ENCODE measurements at regions not wholly inside any gene's neighbourhood (a gene's known extent, or its start where the extent isn't known, plus 50 kb on each side); places are given as distances from the start of the nearest gene placed in this dataset.
A peak's percentile ranks its signal among the peaks of the same experiment; 100 is the strongest.

DNA sequence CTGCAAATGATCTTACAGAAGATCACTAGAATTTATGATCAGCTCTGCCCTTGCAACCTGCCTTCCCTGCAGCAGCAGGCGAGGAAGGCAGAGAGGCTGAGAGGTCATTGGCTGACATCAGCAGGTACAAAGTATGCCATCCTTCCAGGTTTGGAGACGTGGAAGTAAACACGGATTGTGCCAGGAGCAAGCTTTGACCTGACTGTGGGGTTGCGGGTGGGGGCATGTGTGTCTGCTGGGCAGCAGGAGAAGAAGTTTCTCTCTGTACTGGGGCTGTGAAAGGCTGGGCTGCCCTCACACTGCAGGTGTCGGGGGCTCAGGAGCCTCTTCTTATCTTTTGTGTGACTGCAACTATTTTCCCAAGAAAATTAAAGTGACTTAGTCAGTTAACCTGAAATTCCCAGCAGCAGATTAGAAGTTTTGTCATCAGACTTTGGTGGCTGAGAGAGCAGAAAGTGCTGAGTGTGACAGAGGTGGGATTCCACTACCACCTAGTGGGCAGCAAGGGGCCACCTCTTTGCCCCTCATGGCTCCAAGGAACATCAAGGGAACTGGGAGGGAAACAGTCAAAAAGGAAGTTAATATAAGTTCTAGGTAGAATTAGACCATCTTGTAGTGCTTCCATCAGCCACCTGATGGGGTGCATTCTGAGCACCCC, 565.9 kb downstream of the ETS1 start:
- H3K4me1 Mint-ChIP-seq (ENCODE audit: low read depth), result peaks cover 60% of the 10 kb centered on the region
- H3K27me3 Mint-ChIP-seq (ENCODE audit: insufficient read depth), result peaks cover 1% of the 10 kb centered on the region; the same call in 1 of the 2 replicates
- peak; percentile 14 for DNase-seq
- peak overlapping the region; percentile 50 for H3K27ac Mint-ChIP-seq
- TF ChIP-seq CTCF (IDR thresholded peaks at IDR 0.05), result peak; percentile 73
- no peak overlapping the region for H3K4me3 Mint-ChIP-seq
- H3K9me3 Mint-ChIP-seq, result no peaks in the 10 kb centered on the region
- no peaks in the 10 kb centered on the region for H3K36me3 Mint-ChIP-seq (ENCODE audit: low read depth)

DNA sequence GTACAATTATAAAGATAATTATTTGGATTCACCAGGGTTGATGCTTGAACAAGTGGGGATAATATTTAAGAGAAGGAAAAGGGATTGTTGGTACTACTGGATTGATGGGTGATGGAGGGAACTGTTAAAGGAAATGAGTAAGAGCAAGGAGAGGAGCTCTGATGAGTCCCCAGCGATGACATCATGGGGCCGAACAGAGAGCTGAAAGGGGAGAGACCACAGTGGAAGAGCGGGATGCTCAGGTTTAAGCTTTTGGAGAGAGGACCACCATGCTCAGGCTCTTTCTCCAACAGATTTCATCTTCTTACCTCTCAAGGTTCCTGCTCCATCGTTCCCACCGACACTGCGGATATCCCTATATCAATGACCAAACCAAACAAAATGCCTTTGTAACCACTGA, 568.7 kb downstream of the ETS1 start:
- DNase-seq, result no peak
- no peak for TF ChIP-seq CTCF (IDR thresholded peaks at IDR 0.05)

GRCh38 chr11:128005562-128005961, 581.8 kb downstream of the ETS1 start:
- TF ChIP-seq CTCF (IDR thresholded peaks at IDR 0.05), result no peak
- no peaks in the 10 kb centered on the region for H3K4me1 Mint-ChIP-seq (ENCODE audit: low read depth)

More for the DNA sequence above, 568.7 kb downstream of the ETS1 start:
- Mint-ChIP-seq H3K36me3 (ENCODE audit: low read depth) (no peaks in the 10 kb centered on the region), H3K4me3 (no peak overlapping the region), H3K4me1 (ENCODE audit: low read depth) (peaks cover 40% of the 10 kb centered on the region), H3K27me3 (ENCODE audit: insufficient read depth) (peaks cover 1% of the 10 kb centered on the region; the same call in 1 of the 2 replicates), H3K9me3 (no peaks in the 10 kb centered on the region), H3K27ac (no peak overlapping the region)

DNA sequence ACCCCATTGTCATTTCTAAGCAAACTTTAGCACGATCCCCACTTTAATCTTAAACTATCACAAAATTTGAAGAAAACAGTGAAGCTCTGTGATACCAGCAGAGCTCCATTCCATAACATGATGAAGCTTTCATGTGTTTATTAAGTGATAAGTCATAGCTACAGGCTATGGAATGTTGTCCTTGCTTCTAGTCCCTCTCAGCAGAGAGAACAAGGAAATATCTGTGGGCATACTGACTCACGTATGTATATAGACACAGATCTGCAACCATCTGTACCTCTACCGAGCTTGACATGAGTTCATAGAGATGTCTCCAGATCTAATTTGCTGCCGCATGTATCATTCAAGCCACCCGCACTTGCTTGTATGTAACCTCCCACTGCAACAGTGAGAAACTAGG, 588.9 kb downstream of the ETS1 start:
- Mint-ChIP-seq H3K27me3 (ENCODE audit: insufficient read depth) (no peaks in the 10 kb centered on the region), H3K4me3 (no peak overlapping the region), H3K4me1 (ENCODE audit: low read depth) (peaks cover 38% of the 10 kb centered on the region), H3K27ac (no peak overlapping the region), H3K36me3 (ENCODE audit: low read depth) (no peaks in the 10 kb centered on the region), H3K9me3 (no peaks in the 10 kb centered on the region)
- peak; percentile 13 for DNase-seq
- no peak for TF ChIP-seq CTCF (IDR thresholded peaks at IDR 0.05)

More at GRCh38 chr11:128005562-128005961, 581.8 kb downstream of the ETS1 start:
- H3K4me3 Mint-ChIP-seq, result no peak overlapping the region
- no peak for DNase-seq
- peaks cover 30% of the 10 kb centered on the region for H3K9me3 Mint-ChIP-seq
- peaks cover 23% of the 10 kb centered on the region; the same call in 1 of the 2 replicates for H3K36me3 Mint-ChIP-seq (ENCODE audit: low read depth)
- H3K27ac Mint-ChIP-seq, result no peak overlapping the region
- H3K27me3 Mint-ChIP-seq (ENCODE audit: insufficient read depth), result no peaks in the 10 kb centered on the region; the same call in 1 of the 2 replicates

- peaks cover 38% of the 10 kb centered on the region for H3K4me1 Mint-ChIP-seq (ENCODE audit: low read depth)
Observed at GRCh38 chr11:127997594-127997993, 589.8 kb downstream of the ETS1 start.

More at GRCh38 chr11:127997594-127997993, 589.8 kb downstream of the ETS1 start:
- no peaks in the 10 kb centered on the region for H3K36me3 Mint-ChIP-seq (ENCODE audit: low read depth)
- H3K27me3 Mint-ChIP-seq (ENCODE audit: insufficient read depth), result no peaks in the 10 kb centered on the region
- H3K9me3 Mint-ChIP-seq, result no peaks in the 10 kb centered on the region
- no peak for DNase-seq
- TF ChIP-seq CTCF (IDR thresholded peaks at IDR 0.05), result no peak
- H3K4me3 Mint-ChIP-seq, result no peak overlapping the region
- H3K27ac Mint-ChIP-seq, result no peak overlapping the region
